Heart left ventricle (tissue), 13 donors: ENCODE measurements at regions not wholly inside any gene's neighbourhood (a gene's known extent, or its start where the extent isn't known, plus 50 kb on each side); places are given as distances from the start of the nearest gene placed in this dataset.

ENCODE experiments used
- CTCF ChIP-seq, 12 donors: fragments of 200-600 bp; sonication (generic) in 4 of 12; IDR thresholded peaks; one replicate each; pipeline versions ENCODE4 v1.5.0 to v1.8.0; 2018 to 2022; ENCODE audit warnings: antibody characterized with exemption in 12 of 12, mild to moderate bottlenecking in 5 of 12
- POLR2A ChIP-seq, 2 donors: fragments of 450-650 bp; IDR thresholded peaks; one replicate each; pipeline ENCODE4 v1.6.1; 2017; ENCODE audit warnings: antibody characterized with exemption in 2 of 2, mild to moderate bottlenecking in 2 of 2, moderate library complexity in 2 of 2
- donor health status: ischemic (EF 13 %, LVEDD 7.1; RV severe dilation, severe dysfunction).
- donor health status: DM: no; HTN: yes; CAD: no.
- donor health status: DM: no; HTN: no; CAD: no.
- donor health status: ischemic (EF 25% LVEDD 6.9; RV normal size, moderate dysfunction).
- donor health status: ischemic (EF 25% LVEDD 5.7; RV mildly dilated, moderate dysfunction).
- donor health status: ischemic (EF 35%, LVEDD 5.7; RV mildly dilated, moderate dysfunction).
- donor health status: nonischemic (EF 11% LVEDD 7.7; RV severe dilation, severe dysfunction).
- donor health status: DM: yes; HTN: yes; CAD: no.
- donor health status: PGD.
- donor health status: ischemic (EF 29% LVEDD 5.4; RV normal size, mild dysfunction).
- donor health status: nonischemic (EF 23%, LVEDD 6.1; RV moderate dilation, normal function).

GRCh38 chr16:25344006-25344405 lies 86.4 kb upstream of the ZKSCAN2 start:
- TF ChIP-seq CTCF (IDR thresholded peaks at IDR 0.05), result no peak
- TF ChIP-seq POLR2A (IDR thresholded peaks at IDR 0.05), result no peak
